AG04449 (cell line): ENCODE measurements at regions not wholly inside any gene's neighbourhood (a gene's known extent, or its start where the extent isn't known, plus 50 kb on each side); places are given as distances from the start of the nearest gene placed in this dataset.

ENCODE experiments used
- CTCF ChIA-PET: fragments of 350-600 bp; formaldehyde crosslinking; extraction: SDS; loops from one replicate; lab custom pipeline; 2021; ENCODE audit warnings: antibody characterized with exemption; lab: Yijun Ruan, JAX
- POLR2A ChIA-PET: fragments of 400-600, 350-600 bp; formaldehyde crosslinking; extraction: SDS; loops from one replicate; lab custom pipeline; 2020; ENCODE audit warnings: antibody characterized with exemption, inconsistent platforms; lab: Yijun Ruan, JAX
- DNase-seq: peaks from one replicate; pipeline ENCODE4 v3.0.0-alpha.2; 2010; ENCODE audit warnings: low read depth, low spot score
- H3K4me3 ChIP-seq: 2 replicates; pipeline ENCODE4 v1.5.1; 2011; ENCODE audit warnings: low read depth, mild to moderate bottlenecking, control low read depth, low read length
- TF ChIP-seq, protein P1 (sequence below): IDR thresholded peaks from one replicate; pipeline ENCODE4 v1.5.1; 2011; ENCODE audit warnings: mild to moderate bottlenecking, moderate library complexity, low read length, control low read depth, inconsistent platforms; ENCODE audit not compliant: insufficient read depth; ENCODE audit errors: missing control alignments

DNA sequence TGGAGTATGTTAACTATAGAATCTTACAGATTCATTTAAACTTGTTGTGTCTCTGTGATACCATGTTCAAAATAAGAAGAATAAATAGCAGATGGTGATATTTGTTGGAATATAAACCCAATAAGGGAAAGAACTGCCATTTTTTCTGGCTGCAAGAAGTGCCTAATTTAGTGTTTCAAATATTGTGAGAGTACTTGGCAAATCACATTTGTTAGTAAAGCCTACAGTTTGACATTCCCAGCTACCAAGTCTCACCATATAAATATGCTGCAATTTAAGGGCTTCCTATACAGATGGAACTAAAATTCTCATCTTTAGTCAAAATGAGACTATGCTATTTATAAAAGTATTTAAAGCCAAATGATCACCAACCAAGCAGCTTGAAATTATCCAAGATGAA, 96.0 kb upstream of the WDFY3 start:
- no peak overlapping the region for H3K4me3 ChIP-seq
- ChIA-PET CTCF (no interaction called here), POLR2A (no interaction called here)
- TF ChIP-seq, protein P1, sequence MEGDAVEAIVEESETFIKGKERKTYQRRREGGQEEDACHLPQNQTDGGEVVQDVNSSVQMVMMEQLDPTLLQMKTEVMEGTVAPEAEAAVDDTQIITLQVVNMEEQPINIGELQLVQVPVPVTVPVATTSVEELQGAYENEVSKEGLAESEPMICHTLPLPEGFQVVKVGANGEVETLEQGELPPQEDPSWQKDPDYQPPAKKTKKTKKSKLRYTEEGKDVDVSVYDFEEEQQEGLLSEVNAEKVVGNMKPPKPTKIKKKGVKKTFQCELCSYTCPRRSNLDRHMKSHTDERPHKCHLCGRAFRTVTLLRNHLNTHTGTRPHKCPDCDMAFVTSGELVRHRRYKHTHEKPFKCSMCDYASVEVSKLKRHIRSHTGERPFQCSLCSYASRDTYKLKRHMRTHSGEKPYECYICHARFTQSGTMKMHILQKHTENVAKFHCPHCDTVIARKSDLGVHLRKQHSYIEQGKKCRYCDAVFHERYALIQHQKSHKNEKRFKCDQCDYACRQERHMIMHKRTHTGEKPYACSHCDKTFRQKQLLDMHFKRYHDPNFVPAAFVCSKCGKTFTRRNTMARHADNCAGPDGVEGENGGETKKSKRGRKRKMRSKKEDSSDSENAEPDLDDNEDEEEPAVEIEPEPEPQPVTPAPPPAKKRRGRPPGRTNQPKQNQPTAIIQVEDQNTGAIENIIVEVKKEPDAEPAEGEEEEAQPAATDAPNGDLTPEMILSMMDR, result no peak
- DNase-seq, result no peak

DNA sequence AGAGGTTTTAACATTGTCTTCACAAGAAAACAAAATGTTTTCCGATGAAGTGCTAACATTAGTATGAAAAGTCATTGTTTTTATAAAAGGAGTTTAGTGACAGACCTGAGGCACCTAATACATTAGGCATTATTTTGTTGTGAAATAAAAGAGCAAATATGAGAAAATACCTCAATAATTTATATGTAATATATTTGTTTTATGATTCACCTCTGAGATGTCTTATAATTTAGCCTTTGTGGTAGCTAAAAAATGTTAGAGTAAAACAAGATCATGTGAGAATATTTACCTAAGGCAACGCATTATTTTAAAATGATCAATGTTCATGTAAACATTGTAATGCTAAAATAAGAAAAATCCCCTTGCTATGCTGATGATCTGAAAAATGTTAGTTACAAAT, 100.9 kb upstream of the WDFY3 start:
- POLR2A ChIA-PET, result no interaction called here
- CTCF ChIA-PET, result no interaction called here
- no peak overlapping the region for H3K4me3 ChIP-seq
- no peak for DNase-seq
- TF ChIP-seq, protein P1, result no peak

DNA sequence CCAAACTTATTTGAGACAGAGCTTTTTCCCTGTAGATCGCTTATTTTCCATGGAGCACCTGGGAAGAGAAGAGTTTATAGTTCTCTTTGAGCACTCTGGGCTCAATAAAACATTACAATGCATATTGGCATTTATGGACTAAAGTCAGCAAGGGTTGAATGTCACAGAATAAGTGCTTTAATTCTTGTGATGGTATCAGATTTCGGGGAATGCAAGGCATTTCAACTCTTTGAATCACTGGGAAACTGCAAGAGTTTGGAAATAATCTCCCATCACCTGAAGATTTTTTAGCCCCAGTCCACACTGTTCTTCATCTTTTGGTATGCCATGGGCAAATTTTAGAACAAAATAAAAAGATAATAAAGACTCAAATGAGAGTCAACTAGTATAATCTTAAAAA, 111.5 kb upstream of the WDFY3 start:
- ChIA-PET POLR2A (no interaction called here), CTCF (no interaction called here)
- DNase-seq, result no peak
- TF ChIP-seq, protein P1, result no peak
- H3K4me3 ChIP-seq, result no peak overlapping the region

DNA sequence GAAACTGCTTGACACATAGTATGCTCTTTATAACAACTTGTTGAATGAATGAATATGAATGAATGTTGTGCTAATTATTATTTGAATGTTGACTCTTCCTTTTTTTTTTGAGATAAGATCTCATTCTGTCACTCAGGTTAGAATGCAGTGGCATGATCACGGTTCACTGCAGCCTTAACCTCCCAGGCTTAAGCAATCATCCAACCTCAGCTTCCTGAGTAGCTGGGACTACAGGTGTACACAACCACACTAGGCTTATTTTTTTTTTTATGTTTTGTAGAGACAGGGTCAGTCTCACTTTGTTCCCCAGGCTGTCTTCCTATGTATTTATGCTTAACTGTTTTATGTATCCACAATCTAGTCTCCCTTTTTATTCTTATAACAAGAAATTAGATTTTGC, 114.7 kb upstream of the WDFY3 start:
- DNase-seq, result no peak
- TF ChIP-seq, protein P1, result no peak
- no peak overlapping the region for H3K4me3 ChIP-seq
- ChIA-PET POLR2A (no interaction called here), CTCF (no interaction called here)

DNA sequence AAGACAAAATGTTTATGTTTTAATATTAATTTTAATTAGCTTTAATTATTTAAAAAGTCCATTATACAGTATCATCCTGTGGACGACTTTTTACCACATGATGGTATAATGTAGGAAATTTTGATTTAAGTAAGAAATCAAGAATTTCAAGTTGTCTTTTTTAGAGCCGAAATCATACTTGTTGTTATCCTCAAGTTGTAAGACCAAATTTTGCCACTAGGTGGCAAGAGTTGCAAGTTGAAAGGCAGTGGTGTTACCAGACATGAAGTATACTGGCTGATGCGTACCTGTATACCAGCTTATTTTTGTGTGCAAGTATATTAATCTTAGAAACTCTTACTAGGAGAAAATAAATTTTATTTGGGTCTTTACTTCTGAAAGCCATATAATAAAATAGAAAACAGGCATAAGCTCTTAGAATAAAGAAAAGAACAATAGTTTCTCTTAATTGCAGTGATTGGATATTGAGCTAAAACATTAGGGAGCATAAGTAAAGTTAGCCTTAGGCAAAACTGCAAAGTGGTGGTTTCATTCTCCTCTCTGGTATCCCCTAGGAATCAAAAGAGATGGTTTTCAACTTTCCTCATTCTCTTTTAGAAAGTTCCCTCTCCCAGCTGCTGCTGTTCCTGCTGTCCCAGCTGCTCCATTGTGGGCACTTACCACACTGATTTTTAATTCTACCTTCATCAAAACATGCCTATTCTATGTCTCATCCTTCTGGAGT, 118.0 kb upstream of the WDFY3 start:
- peak; percentile 29 for DNase-seq
- TF ChIP-seq, protein P1, result peak; percentile 61
- CTCF ChIA-PET, result interaction anchor here (0.6 to 3.7 kb wide), 34 partner anchors 8 to 1138 kb away, joined by 3 to 35 read pairs (median 4); no protein-coding TSS in a partner anchor
- H3K4me3 ChIP-seq, result no peak overlapping the region
- POLR2A ChIA-PET, result interaction anchor here (0.6 kb wide), 1 partner anchor 288 kb away, joined by 4 read pairs; no protein-coding TSS in a partner anchor

DNA sequence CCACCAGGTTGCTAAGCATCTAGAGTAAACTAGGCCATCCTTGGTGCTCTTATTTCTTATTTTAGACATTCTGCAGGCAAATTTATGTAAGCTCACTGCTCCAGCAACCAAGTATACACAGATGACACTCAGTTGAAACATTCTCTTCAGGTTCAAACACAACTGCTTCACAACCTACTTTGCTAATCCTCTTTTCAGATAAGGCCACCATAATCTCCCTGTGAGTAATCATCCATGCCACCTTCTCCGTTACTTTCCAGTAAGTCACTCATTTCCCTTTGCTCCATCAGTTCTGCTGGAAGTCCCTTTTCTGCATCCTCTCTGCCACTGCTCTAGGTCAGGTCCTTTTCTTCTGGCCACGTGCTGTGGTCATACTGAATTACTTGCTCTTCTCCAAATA, 120.2 kb upstream of the WDFY3 start:
- POLR2A ChIA-PET, result no interaction called here
- DNase-seq, result no peak
- H3K4me3 ChIP-seq, result no peak overlapping the region
- TF ChIP-seq, protein P1, result no peak
- CTCF ChIA-PET, result interaction anchor here (2.3 to 3.4 kb wide), 3 partner anchors 11 to 661 kb away, joined by 9 to 35 read pairs (median 11); no protein-coding TSS in a partner anchor
